OCI-LY1 (cell line): ENCODE measurements at regions not wholly inside any gene's neighbourhood (a gene's known extent, or its start where the extent isn't known, plus 50 kb on each side); places are given as distances from the start of the nearest gene placed in this dataset.

Source experiments
- H2AFZ ChIP-seq: fragments of 200-600 bp; sonication (generic), shearing (Covaris generic); 2 replicates; pipeline ENCODE4 v1.6.0; 2014; ENCODE audit warnings: antibody characterized with exemption, mild to moderate bottlenecking, low read length
- H3F3A ChIP-seq: fragments of 200-600 bp; sonication (generic), shearing (Covaris generic); 2 replicates; pipeline ENCODE4 v1.6.0; 2014; ENCODE audit warnings: mild to moderate bottlenecking, antibody characterized with exemption, low read length, moderate library complexity; ENCODE audit not compliant: insufficient read depth
- H3K27ac ChIP-seq: fragments of 200-600 bp; sonication (generic); 2 replicates; pipeline ENCODE4 v1.5.1; 2014; ENCODE audit warnings: low read length, mixed run types, mild to moderate bottlenecking, low read depth; ENCODE audit not compliant: poor library complexity, severe bottlenecking
- H3K27me3 ChIP-seq: fragments of 200-600 bp; sonication (generic); 2 replicates; pipeline ENCODE4 v1.6.0; 2014; ENCODE audit warnings: antibody characterized with exemption, mild to moderate bottlenecking, low read length, moderate library complexity; ENCODE audit not compliant: insufficient read depth
- H3K36me3 ChIP-seq: fragments of 200-600 bp; sonication (generic); 2 replicates; pipeline ENCODE4 v1.6.1; 2014; ENCODE audit warnings: mild to moderate bottlenecking, antibody characterized with exemption, low read length, moderate library complexity, mixed read lengths; ENCODE audit not compliant: insufficient read depth
- H3K4me1 ChIP-seq: fragments of 200-600 bp; sonication (generic); 2 replicates; pipeline ENCODE4 v1.5.1; 2014; ENCODE audit warnings: mild to moderate bottlenecking, low read length, moderate library complexity; ENCODE audit not compliant: insufficient read depth, severe bottlenecking
- H3K4me2 ChIP-seq: fragments of 200-600 bp; sonication (generic), shearing (Covaris generic); 2 replicates; pipeline ENCODE4 v1.6.1; 2014; ENCODE audit warnings: low read length
- H3K4me3 ChIP-seq: fragments of 200-600 bp; sonication (generic); 2 replicates; pipeline ENCODE4 v1.5.1; 2014; ENCODE audit warnings: low read length, low read depth, mild to moderate bottlenecking, mixed read lengths; ENCODE audit not compliant: poor library complexity, severe bottlenecking
- H3K79me2 ChIP-seq: fragments of 200-600 bp; shearing (Covaris generic); 2 replicates; pipeline ENCODE4 v1.6.1; 2016; ENCODE audit warnings: mixed run types, low read length, mixed read lengths; ENCODE audit not compliant: insufficient read depth
- H3K9ac ChIP-seq: fragments of 200-600 bp; sonication (generic), shearing (Covaris generic); 2 replicates; pipeline ENCODE4 v1.6.1; 2014; ENCODE audit warnings: mild to moderate bottlenecking, low read length, mixed read lengths
- H3K9me2 ChIP-seq: fragments of 200-600 bp; sonication (generic), shearing (Covaris generic); 2 replicates; pipeline ENCODE4 v1.6.1; 2014; ENCODE audit warnings: low read depth, mild to moderate bottlenecking, low read length, mixed read lengths
- H3K9me3 ChIP-seq: fragments of 200-600 bp; shearing (Covaris generic); 2 replicates; pipeline ENCODE4 v1.6.1; 2014; ENCODE audit warnings: low read length, mixed read lengths
- H4K20me1 ChIP-seq: fragments of 200-600 bp; sonication (generic), shearing (Covaris generic); 2 replicates; pipeline ENCODE4 v1.6.0; 2016; ENCODE audit warnings: mild to moderate bottlenecking, low read length; ENCODE audit not compliant: insufficient read depth
- EZH2 ChIP-seq: fragments of 200-600 bp; sonication (generic), shearing (Covaris generic); IDR thresholded peaks from 2 replicates; pipeline ENCODE4 v1.8.0; 2017; ENCODE audit warnings: borderline replicate concordance, mixed run types, mild to moderate bottlenecking, antibody characterized with exemption, low read length, moderate library complexity, mixed read lengths
- TF ChIP-seq, protein P1 (sequence below): fragments of 200-600 bp; sonication (generic), shearing (Covaris generic); IDR thresholded peaks from 2 replicates; pipeline ENCODE4 v1.5.1; 2017; ENCODE audit warnings: mild to moderate bottlenecking, antibody characterized with exemption, low read length, moderate library complexity, mixed read lengths

DNA sequence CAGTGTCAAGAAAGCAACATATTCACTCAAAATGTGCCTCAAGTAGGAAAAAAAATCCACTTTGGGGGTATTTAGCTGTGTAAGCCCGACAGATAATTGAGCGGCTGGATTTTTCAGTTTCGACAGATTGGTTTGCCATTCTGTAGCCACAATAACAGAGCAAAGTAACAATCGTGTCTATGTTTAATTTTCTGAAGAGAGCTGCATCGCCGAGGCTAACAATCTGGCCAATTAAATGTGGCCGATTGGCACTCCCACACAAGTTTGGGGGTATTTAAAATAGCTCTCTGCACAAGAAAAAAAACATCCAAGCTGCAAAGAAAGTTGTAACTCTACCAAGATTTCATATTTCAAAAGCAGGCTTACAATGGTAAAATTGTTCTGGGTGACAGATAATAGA, 99.7 kb upstream of the CDH13 start:
- Histone ChIP-seq H3K27ac (no peak overlapping the region), H3K9ac (no peak overlapping the region), H3K27me3 (no peaks in the 10 kb centered on the region), H3K9me2 (no peaks in the 10 kb centered on the region), H3F3A (no peaks in the 10 kb centered on the region), H3K4me1 (no peaks in the 10 kb centered on the region), H2AFZ (no peak overlapping the region), H3K4me3 (no peak overlapping the region), H3K4me2 (no peak overlapping the region), H3K79me2 (no peaks in the 10 kb centered on the region), H3K36me3 (no peaks in the 10 kb centered on the region), H4K20me1 (no peaks in the 10 kb centered on the region), H3K9me3 (no peaks in the 10 kb centered on the region)
- TF ChIP-seq EZH2, result no peak
- TF ChIP-seq, protein P1, sequence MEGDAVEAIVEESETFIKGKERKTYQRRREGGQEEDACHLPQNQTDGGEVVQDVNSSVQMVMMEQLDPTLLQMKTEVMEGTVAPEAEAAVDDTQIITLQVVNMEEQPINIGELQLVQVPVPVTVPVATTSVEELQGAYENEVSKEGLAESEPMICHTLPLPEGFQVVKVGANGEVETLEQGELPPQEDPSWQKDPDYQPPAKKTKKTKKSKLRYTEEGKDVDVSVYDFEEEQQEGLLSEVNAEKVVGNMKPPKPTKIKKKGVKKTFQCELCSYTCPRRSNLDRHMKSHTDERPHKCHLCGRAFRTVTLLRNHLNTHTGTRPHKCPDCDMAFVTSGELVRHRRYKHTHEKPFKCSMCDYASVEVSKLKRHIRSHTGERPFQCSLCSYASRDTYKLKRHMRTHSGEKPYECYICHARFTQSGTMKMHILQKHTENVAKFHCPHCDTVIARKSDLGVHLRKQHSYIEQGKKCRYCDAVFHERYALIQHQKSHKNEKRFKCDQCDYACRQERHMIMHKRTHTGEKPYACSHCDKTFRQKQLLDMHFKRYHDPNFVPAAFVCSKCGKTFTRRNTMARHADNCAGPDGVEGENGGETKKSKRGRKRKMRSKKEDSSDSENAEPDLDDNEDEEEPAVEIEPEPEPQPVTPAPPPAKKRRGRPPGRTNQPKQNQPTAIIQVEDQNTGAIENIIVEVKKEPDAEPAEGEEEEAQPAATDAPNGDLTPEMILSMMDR, result no peak

DNA sequence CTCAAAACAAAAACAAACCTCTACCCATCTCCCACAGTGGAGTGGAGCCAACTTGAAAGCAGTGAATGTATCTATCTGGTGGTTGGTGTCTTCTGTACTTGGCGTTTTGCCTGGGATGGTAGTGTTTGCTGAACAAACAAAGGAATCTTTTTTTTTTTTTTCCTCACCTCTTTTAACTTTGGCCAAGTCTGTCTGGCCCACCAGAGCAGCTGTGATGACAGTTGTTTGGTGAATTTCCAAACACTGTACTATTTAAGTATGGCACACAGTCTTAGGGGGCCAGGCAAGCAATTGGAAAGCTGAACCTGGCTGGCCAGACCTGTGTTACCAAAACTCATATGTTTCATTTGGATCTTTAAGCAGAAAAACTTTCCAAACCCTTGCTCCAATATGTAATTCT, 101.8 kb upstream of the CDH13 start:
- no peaks in the 10 kb centered on the region for H3K9me2 ChIP-seq
- no peaks in the 10 kb centered on the region for H3K27me3 ChIP-seq
- no peak overlapping the region for H3K4me2 ChIP-seq
- H3K79me2 ChIP-seq, result no peaks in the 10 kb centered on the region
- H3K9ac ChIP-seq, result no peak overlapping the region
- no peaks in the 10 kb centered on the region for H4K20me1 ChIP-seq
- no peaks in the 10 kb centered on the region for H3K36me3 ChIP-seq
- no peaks in the 10 kb centered on the region for H3K4me1 ChIP-seq
- no peaks in the 10 kb centered on the region for H3K9me3 ChIP-seq
- TF ChIP-seq EZH2, result no peak
- TF ChIP-seq, protein P1, result no peak
- H3K27ac ChIP-seq, result no peak overlapping the region
- H3F3A ChIP-seq, result no peaks in the 10 kb centered on the region
- no peak overlapping the region for H3K4me3 ChIP-seq
- no peak overlapping the region for H2AFZ ChIP-seq

DNA sequence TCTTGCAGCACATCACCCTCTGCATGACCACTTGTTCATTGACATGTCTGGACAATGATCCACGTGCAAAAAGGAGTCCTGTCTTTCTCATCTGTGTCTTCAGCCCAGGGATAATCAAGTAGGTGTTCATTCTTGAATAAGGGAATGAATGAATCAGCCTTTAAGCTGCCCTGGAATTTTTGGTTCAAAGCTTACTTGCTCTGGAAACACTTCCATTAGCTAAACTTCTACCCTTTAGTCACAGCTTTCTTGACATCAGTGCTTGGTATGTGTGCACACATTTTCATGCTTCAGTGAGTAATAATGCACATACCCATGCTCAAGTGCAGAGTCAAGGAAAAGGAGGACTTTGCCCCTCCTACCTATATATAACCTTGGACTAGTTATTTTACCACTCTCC, 103.0 kb upstream of the CDH13 start:
- no peak overlapping the region for H3K4me2 ChIP-seq
- no peaks in the 10 kb centered on the region for H3K4me1 ChIP-seq
- no peaks in the 10 kb centered on the region for H3K36me3 ChIP-seq
- H2AFZ ChIP-seq, result no peak overlapping the region
- H3K27ac ChIP-seq, result no peak overlapping the region
- no peaks in the 10 kb centered on the region for H3K9me2 ChIP-seq
- H3K4me3 ChIP-seq, result no peak overlapping the region
- H3K9ac ChIP-seq, result no peak overlapping the region
- no peaks in the 10 kb centered on the region for H3K79me2 ChIP-seq
- no peak for TF ChIP-seq EZH2
- TF ChIP-seq, protein P1, result no peak
- no peaks in the 10 kb centered on the region for H3F3A ChIP-seq
- no peaks in the 10 kb centered on the region for H4K20me1 ChIP-seq
- no peaks in the 10 kb centered on the region for H3K27me3 ChIP-seq
- H3K9me3 ChIP-seq, result no peaks in the 10 kb centered on the region
